Effector memory CD8-positive, alpha-beta T cell (primary cell): ENCODE measurements at regions not wholly inside any gene's neighbourhood (a gene's known extent, or its start where the extent isn't known, plus 50 kb on each side); places are given as distances from the start of the nearest gene placed in this dataset.
A peak's percentile ranks its signal among the peaks of the same experiment; 100 is the strongest.
"Not testable (repeated sequence)": the region's sequence is repeated elsewhere in the genome, so short reads cannot be mapped to it uniquely, and the experiment has no call there.

ENCODE experiments used
- ATAC-seq: fragments of 150-1000 bp; cut with Tn5 transposase; replicated peaks from 2 replicates; pipeline ENCODE4 v1.10.0; 2021; ENCODE audit warnings: mild to moderate bottlenecking, moderate library complexity
- DNase-seq, 3 experiments: peaks; one replicate each; pipeline ENCODE4 v3.0.0; 2021
- H3K27ac Mint-ChIP-seq, 2 donors: one replicate each; pipeline ENCODE4 v1.8.0; 2022; ENCODE audit warnings: mild to moderate bottlenecking in 2 of 2, mixed read lengths in 2 of 2, moderate library complexity in 2 of 2
- H3K27me3 Mint-ChIP-seq, 2 donors: one replicate each; pipeline ENCODE4 v1.8.0; 2022; ENCODE audit warnings: mixed read lengths in 2 of 2
- H3K36me3 Mint-ChIP-seq: one replicate; pipeline ENCODE4 v1.8.0; 2022; ENCODE audit warnings: mild to moderate bottlenecking, moderate library complexity, mixed read lengths; ENCODE audit not compliant: insufficient read depth
- H3K4me1 Mint-ChIP-seq, 2 donors: one replicate each; pipeline ENCODE4 v1.8.0; 2022; ENCODE audit warnings: low read depth in 2 of 2, mixed read lengths in 2 of 2
- H3K4me3 Mint-ChIP-seq, 2 donors: one replicate each; pipeline ENCODE4 v1.8.0; 2022; ENCODE audit warnings: mild to moderate bottlenecking in 2 of 2, mixed read lengths in 2 of 2, moderate library complexity in 2 of 2
- H3K9me3 Mint-ChIP-seq, 2 donors: one replicate each; pipeline ENCODE4 v1.8.0; 2022; ENCODE audit warnings: mixed read lengths in 2 of 2

DNA sequence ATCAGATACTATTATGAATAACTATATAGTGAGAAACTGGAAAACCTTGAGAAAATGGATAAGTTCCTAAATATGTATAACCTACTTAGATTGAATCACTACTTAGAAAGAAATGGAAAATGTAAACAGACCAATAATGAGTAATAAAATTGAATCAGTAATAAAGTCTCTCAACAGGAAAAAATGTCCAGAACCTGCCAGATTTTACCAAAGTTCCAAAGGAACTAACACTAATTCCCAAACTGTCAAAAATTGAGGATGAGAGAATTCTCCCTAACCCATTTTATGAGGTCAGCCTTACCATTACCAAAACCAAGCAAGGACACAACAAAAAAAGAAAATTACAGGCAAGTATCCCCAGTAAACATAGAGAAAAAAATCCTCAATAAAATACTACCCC, 272.0 kb downstream of the RPAP3 start:
- DNase-seq (no peak), ATAC-seq (no peak)
- Mint-ChIP-seq H3K36me3 (peaks cover 3% of the 10 kb centered on the region), H3K4me1 (no peaks in the 10 kb centered on the region), H3K4me3 (no peak overlapping the region), H3K9me3 (peaks cover 0 to 8% of the 10 kb centered on the region in 2 donors), H3K27ac (no peak overlapping the region), H3K27me3 (peaks cover 0 to 33% of the 10 kb centered on the region in 2 donors)

DNA sequence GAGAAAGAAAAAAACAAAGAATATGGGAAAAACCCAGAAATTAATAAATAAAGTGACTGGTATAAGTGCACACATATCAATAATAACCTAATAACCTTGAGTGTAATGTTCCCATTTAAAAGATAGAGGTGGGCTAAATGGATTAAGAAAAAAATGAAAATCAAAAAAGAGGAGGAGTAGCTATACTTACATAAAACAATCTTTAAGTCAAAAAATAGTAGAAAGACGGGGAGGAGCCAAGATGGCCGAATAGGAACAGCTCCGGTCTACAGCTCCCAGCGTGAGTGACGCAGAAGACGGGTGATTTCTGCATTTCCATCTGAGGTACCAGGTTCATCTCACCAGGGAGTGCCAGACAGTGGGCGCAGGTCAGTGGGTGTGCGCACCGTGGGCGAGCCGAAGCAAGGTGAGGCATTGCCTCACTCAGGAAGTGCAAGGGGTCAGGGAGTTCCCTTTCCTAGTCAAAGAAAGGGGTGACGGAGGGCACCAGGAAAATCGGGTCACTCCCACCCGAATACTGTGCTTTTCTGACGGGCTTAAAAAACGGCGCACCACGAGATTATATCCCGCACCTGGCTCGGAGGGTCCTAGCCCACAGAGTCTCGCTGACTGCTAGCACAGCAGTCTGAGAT, 279.0 kb downstream of the RPAP3 start:
- Mint-ChIP-seq H3K36me3 (peaks cover 12% of the 10 kb centered on the region), H3K4me1 (peaks cover 8 to 19% of the 10 kb centered on the region in 2 donors), H3K4me3 (peak overlapping the region; percentile 76), H3K27ac (peak overlapping the region; percentile 81 to 90)
- not testable (repeated sequence) for H3K9me3 Mint-ChIP-seq, H3K27me3 Mint-ChIP-seq
- peak; percentile 95 for ATAC-seq
- DNase-seq = peak; percentile 44 to 69 (median 65)

DNA sequence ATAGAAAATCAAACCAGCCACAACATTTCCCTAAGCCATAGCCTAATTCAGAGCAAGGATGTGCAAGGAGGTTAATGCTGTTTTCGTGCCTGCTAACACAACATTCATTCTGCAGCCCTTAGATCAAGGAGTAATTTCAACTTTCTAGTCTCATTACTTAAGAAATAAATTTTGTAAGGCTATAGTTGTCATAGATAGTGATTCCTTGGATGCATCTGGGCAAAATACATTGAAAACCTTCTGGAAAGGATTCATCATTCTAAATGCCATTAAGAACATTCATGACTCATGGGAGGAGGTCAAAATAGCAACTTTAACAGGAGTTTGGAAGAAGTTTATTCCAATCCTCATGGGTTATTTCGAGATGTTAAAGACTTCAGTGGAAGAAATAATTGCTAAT, 283.2 kb downstream of the RPAP3 start:
- no peaks in the 10 kb centered on the region for H3K9me3 Mint-ChIP-seq
- peaks cover 9% of the 10 kb centered on the region for H3K36me3 Mint-ChIP-seq
- no peak overlapping the region for H3K27ac Mint-ChIP-seq
- no peak for ATAC-seq
- H3K27me3 Mint-ChIP-seq = peaks cover 0 to 5% of the 10 kb centered on the region in 2 donors
- H3K4me1 Mint-ChIP-seq = peaks cover 8 to 20% of the 10 kb centered on the region in 2 donors
- no peak overlapping the region for H3K4me3 Mint-ChIP-seq
- no peak for DNase-seq

DNA sequence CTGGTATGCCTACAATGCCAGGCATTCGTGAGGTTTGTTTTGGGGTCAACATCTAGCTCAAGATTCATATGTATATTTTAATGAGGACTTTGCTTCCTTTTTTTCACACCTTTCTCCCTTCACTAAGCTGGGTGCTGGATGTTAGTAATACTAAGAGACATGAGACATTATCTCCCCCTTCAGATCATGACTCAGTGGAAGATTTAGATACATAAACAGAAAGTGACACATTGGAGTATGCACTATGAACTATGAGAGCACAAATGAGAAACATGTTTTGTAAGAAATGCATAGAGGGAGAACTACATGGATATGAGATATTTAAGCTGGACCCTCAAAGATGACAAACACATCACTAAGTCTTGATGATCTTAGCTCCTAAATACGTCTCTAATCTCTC, 286.3 kb downstream of the RPAP3 start:
- no peaks in the 10 kb centered on the region for H3K36me3 Mint-ChIP-seq
- ATAC-seq = no peak
- H3K4me3 Mint-ChIP-seq = no peak overlapping the region
- no peak for DNase-seq
- peaks cover 6 to 11% of the 10 kb centered on the region in 2 donors for H3K4me1 Mint-ChIP-seq
- no peaks in the 10 kb centered on the region for H3K9me3 Mint-ChIP-seq
- peaks cover 0 to 5% of the 10 kb centered on the region in 2 donors for H3K27me3 Mint-ChIP-seq
- no peak overlapping the region for H3K27ac Mint-ChIP-seq

DNA sequence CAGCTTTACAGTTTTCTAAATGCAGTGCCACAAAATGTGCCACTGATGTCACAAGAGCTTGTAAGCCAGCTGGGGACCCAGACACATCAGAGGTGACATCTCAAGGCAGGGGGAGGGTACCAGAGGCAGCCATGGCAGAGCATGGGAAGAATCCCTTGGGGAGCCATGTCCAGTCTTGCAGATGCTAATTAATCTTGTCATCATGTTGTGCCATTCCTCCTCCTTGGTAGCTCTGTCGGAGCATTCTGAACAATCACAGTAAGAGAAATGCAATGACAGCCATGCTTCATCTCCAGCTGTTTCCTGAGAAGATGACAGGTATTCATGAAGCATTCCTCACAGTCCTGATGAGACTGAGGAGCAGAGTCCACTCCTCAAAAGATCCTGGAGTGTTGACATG, 287.9 kb downstream of the RPAP3 start:
- ATAC-seq (no peak), DNase-seq (no peak)
- Mint-ChIP-seq H3K36me3 (no peaks in the 10 kb centered on the region), H3K9me3 (no peaks in the 10 kb centered on the region), H3K4me1 (peaks cover 8 to 12% of the 10 kb centered on the region in 2 donors), H3K27ac (no peak overlapping the region), H3K27me3 (peaks cover 0 to 5% of the 10 kb centered on the region in 2 donors), H3K4me3 (no peak overlapping the region)

DNA sequence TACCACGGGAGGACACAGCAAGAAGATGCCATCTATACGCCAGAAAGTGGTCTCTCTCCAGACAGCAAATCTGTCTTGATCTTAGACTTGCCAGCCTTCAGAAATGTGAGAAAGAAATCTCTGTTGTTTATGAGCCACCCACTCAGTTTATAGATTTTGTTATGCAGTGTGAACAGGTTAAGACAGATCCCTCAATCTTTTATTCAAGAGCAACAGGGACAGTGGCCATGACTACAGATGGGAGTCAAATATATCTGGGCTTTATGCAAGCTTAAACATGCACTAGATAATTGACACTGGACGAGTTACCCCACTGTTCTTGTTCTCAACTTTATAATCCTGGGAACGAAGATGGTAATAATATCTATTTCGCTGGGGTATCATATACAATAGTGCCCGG, 288.7 kb downstream of the RPAP3 start:
- Mint-ChIP-seq H3K4me3 (no peak overlapping the region), H3K27me3 (peaks cover 0 to 5% of the 10 kb centered on the region in 2 donors), H3K27ac (no peak overlapping the region), H3K4me1 (peaks cover 8 to 11% of the 10 kb centered on the region in 2 donors), H3K36me3 (no peaks in the 10 kb centered on the region), H3K9me3 (no peaks in the 10 kb centered on the region)
- ATAC-seq (no peak), DNase-seq (no peak)

DNA sequence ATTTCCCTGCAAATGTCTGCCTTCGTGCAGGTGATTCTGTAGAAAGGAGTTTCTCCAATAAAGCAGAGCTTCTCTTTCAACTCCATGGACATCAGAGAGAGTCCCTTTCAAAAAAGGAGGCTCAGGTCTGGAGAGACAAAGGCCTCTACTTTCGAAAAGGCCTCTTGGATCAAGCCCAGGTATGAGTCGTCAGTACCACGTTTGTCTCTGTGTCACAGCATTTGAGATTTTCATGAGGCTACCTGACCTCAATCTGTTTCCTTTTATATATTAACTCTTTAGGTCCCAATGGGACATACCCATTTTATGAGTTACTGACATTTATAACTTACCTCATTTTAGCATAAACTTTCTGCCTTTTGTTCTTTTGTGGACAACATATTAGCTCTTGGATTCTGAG, 290.8 kb downstream of the RPAP3 start:
- Mint-ChIP-seq H3K9me3 (no peaks in the 10 kb centered on the region), H3K4me1 (peaks cover 8 to 9% of the 10 kb centered on the region in 2 donors), H3K27ac (peak overlapping the region; percentile 52 to 67), H3K4me3 (no peak overlapping the region), H3K27me3 (peaks cover 0 to 4% of the 10 kb centered on the region in 2 donors), H3K36me3 (no peaks in the 10 kb centered on the region)
- DNase-seq = no peak
- peak; percentile 48 for ATAC-seq

DNA sequence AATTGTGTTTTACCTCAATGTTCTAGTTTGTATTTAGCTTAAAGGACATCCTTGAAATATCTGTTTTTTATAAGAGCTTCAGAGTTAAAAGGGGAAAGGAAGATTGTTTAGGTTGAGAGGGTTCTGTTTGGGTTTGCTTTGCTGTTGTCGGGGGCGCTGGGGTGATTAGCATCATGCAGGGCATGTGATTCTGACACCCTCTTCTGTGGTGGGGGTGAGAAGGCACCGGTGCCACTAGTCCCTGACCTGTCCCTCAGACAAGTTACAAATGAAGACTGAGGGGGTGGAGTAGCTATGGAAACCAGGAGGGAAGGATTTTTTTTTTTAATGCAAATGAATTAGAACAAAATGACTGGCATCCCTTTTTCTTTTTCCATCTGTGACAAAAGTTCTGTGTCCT, 291.3 kb downstream of the RPAP3 start:
- H3K27ac Mint-ChIP-seq = peak overlapping the region; percentile 52 to 67
- H3K36me3 Mint-ChIP-seq = no peaks in the 10 kb centered on the region
- H3K4me3 Mint-ChIP-seq = no peak overlapping the region
- DNase-seq (peak in 1 of 3 experiments; percentile 17), ATAC-seq (peak; percentile 96)
- H3K4me1 Mint-ChIP-seq = peaks cover 8 to 9% of the 10 kb centered on the region in 2 donors
- no peaks in the 10 kb centered on the region for H3K27me3 Mint-ChIP-seq
- H3K9me3 Mint-ChIP-seq = no peaks in the 10 kb centered on the region

DNA sequence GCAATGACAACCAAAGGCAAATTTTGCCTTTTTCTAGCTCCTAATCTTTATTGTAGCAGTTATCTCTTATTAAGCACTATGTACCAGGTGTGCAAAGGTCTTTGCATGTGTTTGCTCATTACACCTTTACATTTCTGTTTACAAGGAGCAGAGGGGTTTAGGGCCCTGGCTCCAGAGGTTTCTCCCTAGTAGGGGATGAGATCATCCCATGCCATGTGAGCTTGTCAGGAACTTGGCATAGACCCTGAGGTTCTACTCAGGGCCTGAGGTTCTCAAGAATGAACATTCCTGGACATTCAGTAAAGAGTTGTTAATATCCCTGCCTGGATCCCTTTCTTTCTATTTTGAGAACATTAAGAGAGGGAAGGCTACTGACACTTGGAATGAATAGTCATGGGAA, 292.0 kb downstream of the RPAP3 start:
- Mint-ChIP-seq H3K9me3 (no peaks in the 10 kb centered on the region), H3K4me3 (no peak overlapping the region), H3K36me3 (no peaks in the 10 kb centered on the region), H3K27ac (peak overlapping the region; percentile 20 to 67), H3K4me1 (peaks cover 8 to 9% of the 10 kb centered on the region in 2 donors), H3K27me3 (no peaks in the 10 kb centered on the region)
- DNase-seq = no peak
- no peak for ATAC-seq

DNA sequence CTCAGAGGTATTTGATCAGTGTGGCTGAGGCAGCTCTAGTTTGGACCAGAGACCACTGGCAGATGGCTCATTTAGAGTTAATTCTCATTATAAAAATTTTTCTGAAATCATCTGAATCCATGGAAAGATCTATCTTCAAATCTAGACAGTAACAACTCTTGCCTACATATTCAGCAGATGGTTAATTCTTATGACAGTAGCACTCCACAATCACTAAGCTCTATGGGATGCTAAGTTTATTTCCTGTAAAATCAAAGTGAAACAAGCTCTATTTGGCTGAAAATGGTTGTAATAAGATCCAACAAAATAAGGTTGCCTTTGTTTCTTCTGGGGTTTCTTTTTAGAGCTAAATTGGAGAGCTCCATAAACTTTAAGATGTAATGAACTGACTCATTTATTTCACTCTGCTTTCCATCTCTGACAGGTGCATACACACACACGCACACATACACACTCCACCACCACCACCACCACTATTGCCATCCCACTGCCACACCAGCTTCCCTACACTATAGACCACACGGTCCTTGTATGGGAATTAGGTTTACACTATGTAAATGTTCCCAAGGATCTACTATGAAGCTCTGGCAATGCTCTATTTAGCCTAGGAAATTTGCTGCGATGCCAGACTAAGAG, 293.1 kb downstream of the RPAP3 start:
- ATAC-seq (no peak), DNase-seq (no peak)
- Mint-ChIP-seq H3K9me3 (no peaks in the 10 kb centered on the region), H3K27me3 (no peaks in the 10 kb centered on the region), H3K4me3 (no peak overlapping the region), H3K4me1 (peaks cover 8 to 13% of the 10 kb centered on the region in 2 donors), H3K27ac (no peak overlapping the region), H3K36me3 (no peaks in the 10 kb centered on the region)

DNA sequence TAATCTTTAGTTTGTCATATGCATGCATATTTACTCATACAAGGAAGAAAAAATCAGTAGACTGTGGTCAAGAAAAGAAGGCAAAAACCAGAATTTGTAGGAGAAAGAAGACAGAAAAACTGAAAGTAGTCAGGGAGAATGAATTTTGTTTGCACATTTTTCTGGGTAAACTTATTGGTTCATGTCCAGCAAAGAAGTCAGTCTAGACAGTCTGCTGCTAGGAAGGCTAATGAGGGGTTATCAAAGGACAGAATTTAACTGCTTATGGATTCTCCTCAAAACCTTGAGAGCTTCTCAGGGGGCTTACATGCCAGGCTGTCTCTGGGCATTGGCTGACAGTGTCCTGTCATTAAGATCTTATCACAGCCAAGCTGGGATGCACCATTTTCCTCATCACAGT, 293.9 kb downstream of the RPAP3 start:
- no peaks in the 10 kb centered on the region for H3K9me3 Mint-ChIP-seq
- H3K27me3 Mint-ChIP-seq = no peaks in the 10 kb centered on the region
- DNase-seq (no peak), ATAC-seq (no peak)
- no peak overlapping the region for H3K27ac Mint-ChIP-seq
- peaks cover 12 to 17% of the 10 kb centered on the region in 2 donors for H3K4me1 Mint-ChIP-seq
- H3K4me3 Mint-ChIP-seq = no peak overlapping the region
- no peaks in the 10 kb centered on the region for H3K36me3 Mint-ChIP-seq

DNA sequence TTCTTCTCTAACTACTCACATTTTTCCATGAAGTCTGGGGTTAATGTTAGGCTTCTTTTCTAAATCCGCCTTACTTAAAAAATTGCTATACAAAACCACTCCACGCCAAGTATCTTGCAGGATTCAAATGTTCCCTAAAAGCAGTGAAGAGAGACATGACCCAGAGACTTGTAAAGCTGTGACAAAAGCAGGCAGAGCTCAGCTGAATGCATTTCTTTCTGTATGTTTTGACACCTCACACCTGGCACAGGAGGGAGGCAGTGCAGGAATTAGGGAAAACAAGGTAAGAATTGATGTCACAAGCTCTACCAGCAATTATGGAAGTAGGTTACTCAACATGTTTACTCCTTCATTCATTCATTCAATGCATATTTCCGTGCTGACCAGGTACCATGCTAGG, 295.0 kb downstream of the RPAP3 start:
- H3K36me3 Mint-ChIP-seq = no peaks in the 10 kb centered on the region
- H3K4me3 Mint-ChIP-seq = no peak overlapping the region
- peaks cover 12 to 17% of the 10 kb centered on the region in 2 donors for H3K4me1 Mint-ChIP-seq
- no peak for ATAC-seq
- DNase-seq = no peak
- H3K9me3 Mint-ChIP-seq = no peaks in the 10 kb centered on the region
- H3K27ac Mint-ChIP-seq = peak overlapping the region in 1 of 2 donors; percentile 46
- no peaks in the 10 kb centered on the region for H3K27me3 Mint-ChIP-seq

DNA sequence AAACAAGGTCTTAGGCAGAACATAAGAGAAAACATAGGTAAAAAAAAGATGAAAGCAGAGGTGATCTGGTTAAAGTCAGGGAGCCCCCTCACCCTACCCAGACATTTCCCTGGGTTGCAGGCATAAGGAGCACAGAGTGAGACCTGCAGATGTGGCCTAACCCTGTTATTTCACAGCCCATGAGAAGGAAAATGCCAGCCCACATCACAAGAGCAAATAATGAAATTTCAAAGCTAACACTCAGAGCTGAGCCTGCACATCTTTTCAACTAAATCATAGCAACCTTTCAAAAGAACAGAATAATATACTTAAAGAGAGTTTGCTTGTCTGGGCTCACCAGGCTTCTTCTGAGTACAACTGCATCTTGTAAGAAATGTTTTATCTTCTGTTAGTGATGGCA, 295.4 kb downstream of the RPAP3 start:
- DNase-seq = no peak
- peaks cover 12 to 17% of the 10 kb centered on the region in 2 donors for H3K4me1 Mint-ChIP-seq
- H3K36me3 Mint-ChIP-seq = no peaks in the 10 kb centered on the region
- ATAC-seq = no peak
- H3K27ac Mint-ChIP-seq = peak overlapping the region in 1 of 2 donors; percentile 46
- H3K27me3 Mint-ChIP-seq = no peaks in the 10 kb centered on the region
- H3K4me3 Mint-ChIP-seq = no peak overlapping the region
- no peaks in the 10 kb centered on the region for H3K9me3 Mint-ChIP-seq

DNA sequence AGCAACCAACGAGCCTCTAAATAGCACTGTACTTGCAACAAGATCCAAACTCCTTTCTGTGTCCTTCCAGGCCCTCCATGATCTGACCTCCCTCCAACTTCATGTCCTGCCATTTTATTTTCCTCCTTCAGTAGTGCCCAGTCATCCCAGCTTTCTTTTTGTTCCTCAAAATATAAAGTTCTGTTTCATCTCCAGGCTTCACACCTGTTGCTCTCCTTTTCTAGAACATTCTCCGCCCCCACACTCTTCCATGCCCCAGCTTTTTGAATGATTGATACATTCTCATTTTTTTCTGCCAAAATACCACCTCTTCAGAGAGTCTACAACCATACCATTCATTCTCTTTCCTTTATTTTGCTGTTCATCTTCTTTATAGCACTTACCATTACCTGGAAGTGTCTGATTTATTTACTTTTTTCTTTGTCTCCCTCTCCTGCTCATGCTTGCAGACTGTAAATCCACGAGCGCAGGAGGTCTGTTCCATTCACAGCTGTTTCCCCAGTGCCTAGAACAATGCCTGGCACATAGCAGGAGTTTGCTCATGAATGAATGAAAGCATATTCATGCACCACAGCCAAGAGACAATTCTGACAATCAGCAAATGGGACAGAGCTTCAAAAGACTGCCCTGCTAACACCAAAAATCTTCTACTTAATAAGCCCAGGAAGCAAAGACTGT, 296.4 kb downstream of the RPAP3 start:
- Mint-ChIP-seq H3K27me3 (no peaks in the 10 kb centered on the region), H3K27ac (peak overlapping the region in 1 of 2 donors; percentile 14), H3K9me3 (no peaks in the 10 kb centered on the region), H3K36me3 (no peaks in the 10 kb centered on the region), H3K4me1 (peaks cover 6 to 12% of the 10 kb centered on the region in 2 donors), H3K4me3 (no peak overlapping the region)
- DNase-seq (no peak), ATAC-seq (no peak)
